ENCODE measurements at regions not wholly inside any gene's neighbourhood (a gene's known extent, or its start where the extent isn't known, plus 50 kb on each side); places are given as distances from the start of the nearest gene placed in this dataset.
"Not testable (repeated sequence)": the region's sequence is repeated elsewhere in the genome, so short reads cannot be mapped to it uniquely, and the experiment has no call there.

- DNase-seq (ENCODE audit: low read depth in 2 of 3, low spot score in 2 of 3), result not testable (repeated sequence)
Observed at GRCh38 chr17:20633268-20634059, 53.9 kb downstream of the CDRT15L2 start.

GRCh38 chr17:20640147-20640546 is 60.6 kb downstream of the CDRT15L2 start:
- not testable (repeated sequence) for DNase-seq (ENCODE audit: low read depth in 2 of 3, low spot score in 2 of 3)

- not testable (repeated sequence) for DNase-seq (ENCODE audit: low read depth in 2 of 3, low spot score in 2 of 3)
Observed at GRCh38 chr17:20646661-20647272, 67.2 kb downstream of the CDRT15L2 start.

GRCh38 chr17:20649097-20649767 is 69.7 kb downstream of the CDRT15L2 start:
- not testable (repeated sequence) for DNase-seq (ENCODE audit: low read depth in 2 of 3, low spot score in 2 of 3)

GRCh38 chr17:20651022-20651421 is 71.5 kb downstream of the CDRT15L2 start:
- DNase-seq (ENCODE audit: low read depth in 2 of 3, low spot score in 2 of 3), result not testable (repeated sequence)

GRCh38 chr17:20651736-20652135 is 72.2 kb downstream of the CDRT15L2 start:
- not testable (repeated sequence) for DNase-seq (ENCODE audit: low read depth in 2 of 3, low spot score in 2 of 3)

- not testable (repeated sequence) for DNase-seq (ENCODE audit: low read depth in 2 of 3, low spot score in 2 of 3)
Observed at GRCh38 chr17:20653391-20653790, 73.9 kb downstream of the CDRT15L2 start.

GRCh38 chr17:20654114-20654513 is 74.6 kb downstream of the CDRT15L2 start:
- DNase-seq (ENCODE audit: low read depth in 2 of 3, low spot score in 2 of 3), result not testable (repeated sequence)

GRCh38 chr17:20654575-20654974 is 75.1 kb downstream of the CDRT15L2 start:
- not testable (repeated sequence) for DNase-seq (ENCODE audit: low read depth in 2 of 3, low spot score in 2 of 3)

GRCh38 chr17:20665103-20665955 is 85.8 kb downstream of the CDRT15L2 start:
- DNase-seq (ENCODE audit: low read depth in 2 of 3, low spot score in 2 of 3), result not testable (repeated sequence)

GRCh38 chr17:20666689-20667088 is 87.2 kb downstream of the CDRT15L2 start:
- DNase-seq (ENCODE audit: low read depth in 2 of 3, low spot score in 2 of 3), result not testable (repeated sequence)

GRCh38 chr17:20667712-20668111 is 88.2 kb downstream of the CDRT15L2 start:
- not testable (repeated sequence) for DNase-seq (ENCODE audit: low read depth in 2 of 3, low spot score in 2 of 3)

- not testable (repeated sequence) for DNase-seq (ENCODE audit: low read depth in 2 of 3, low spot score in 2 of 3)
Observed at GRCh38 chr17:20668316-20668715, 88.8 kb downstream of the CDRT15L2 start.

GRCh38 chr17:20668868-20669267 is 89.3 kb downstream of the CDRT15L2 start:
- DNase-seq (ENCODE audit: low read depth in 2 of 3, low spot score in 2 of 3), result not testable (repeated sequence)

- not testable (repeated sequence) for DNase-seq (ENCODE audit: low read depth in 2 of 3, low spot score in 2 of 3)
Observed at GRCh38 chr17:20670506-20670905, 91.0 kb downstream of the CDRT15L2 start.

- DNase-seq (ENCODE audit: low read depth in 2 of 3, low spot score in 2 of 3), result not testable (repeated sequence)
Observed at GRCh38 chr17:20674374-20674773, 94.8 kb downstream of the CDRT15L2 start.

- DNase-seq (ENCODE audit: low read depth in 2 of 3, low spot score in 2 of 3), result not testable (repeated sequence)
Observed at GRCh38 chr17:20675707-20676106, 96.2 kb downstream of the CDRT15L2 start.

GRCh38 chr17:20676656-20677055 is 97.1 kb downstream of the CDRT15L2 start:
- DNase-seq (ENCODE audit: low read depth in 2 of 3, low spot score in 2 of 3), result not testable (repeated sequence)

GRCh38 chr17:20677469-20677868 is 97.9 kb downstream of the CDRT15L2 start:
- DNase-seq (ENCODE audit: low read depth in 2 of 3, low spot score in 2 of 3), result not testable (repeated sequence)

- not testable (repeated sequence) for DNase-seq (ENCODE audit: low read depth in 2 of 3, low spot score in 2 of 3)
Observed at GRCh38 chr17:20678424-20678823, 98.9 kb downstream of the CDRT15L2 start.
